ENCODE measurements at regions not wholly inside any gene's neighbourhood (a gene's known extent, or its start where the extent isn't known, plus 50 kb on each side); places are given as distances from the start of the nearest gene placed in this dataset.

- ATAC-seq (no peak), DNase-seq (ENCODE audit: extremely low read depth in 1 of 4, low spot score in 3 of 4) (no peak), FAIRE-seq (no peak)
- no peak overlapping the region for H3K4me2 ChIP-seq (ENCODE audit: insufficient read depth, low read length)
- no peaks in the 10 kb centered on the region for H3K79me2 ChIP-seq (ENCODE audit: control insufficient read depth, insufficient read depth, low read length)
- BruUV-seq (replicated peaks) = no TSS peak
- H3K27me3 ChIP-seq (ENCODE audit: control insufficient read depth in 2 of 2, insufficient read depth in 2 of 2, low read length in 2 of 2) = no peaks in the 10 kb centered on the region
- TF ChIP-seq ZNF133 (CRISPR knock-in tag; IDR thresholded peaks at IDR 0.05) = no peak
- TF ChIP-seq GATAD2A (IDR thresholded peaks at IDR 0.05) = no peak
- TF ChIP-seq, protein P1, sequence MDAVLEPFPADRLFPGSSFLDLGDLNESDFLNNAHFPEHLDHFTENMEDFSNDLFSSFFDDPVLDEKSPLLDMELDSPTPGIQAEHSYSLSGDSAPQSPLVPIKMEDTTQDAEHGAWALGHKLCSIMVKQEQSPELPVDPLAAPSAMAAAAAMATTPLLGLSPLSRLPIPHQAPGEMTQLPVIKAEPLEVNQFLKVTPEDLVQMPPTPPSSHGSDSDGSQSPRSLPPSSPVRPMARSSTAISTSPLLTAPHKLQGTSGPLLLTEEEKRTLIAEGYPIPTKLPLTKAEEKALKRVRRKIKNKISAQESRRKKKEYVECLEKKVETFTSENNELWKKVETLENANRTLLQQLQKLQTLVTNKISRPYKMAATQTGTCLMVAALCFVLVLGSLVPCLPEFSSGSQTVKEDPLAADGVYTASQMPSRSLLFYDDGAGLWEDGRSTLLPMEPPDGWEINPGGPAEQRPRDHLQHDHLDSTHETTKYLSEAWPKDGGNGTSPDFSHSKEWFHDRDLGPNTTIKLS (IDR thresholded peaks at IDR 0.05; ENCODE audit: borderline replicate concordance, low read depth) = no peak
- TF ChIP-seq NCOA6 (IDR thresholded peaks at IDR 0.05) = no peak
- TF ChIP-seq ZFP30 (CRISPR knock-in tag; IDR thresholded peaks at IDR 0.05; ENCODE audit: borderline replicate concordance) = no peak
- no peak for TF ChIP-seq TCF15 (CRISPR knock-in tag; IDR thresholded peaks at IDR 0.05)
- no peak for TF ChIP-seq DPF2 (IDR thresholded peaks at IDR 0.05)
- TF ChIP-seq ZNF347 (CRISPR knock-in tag; IDR thresholded peaks at IDR 0.05; ENCODE audit: low read depth) = no peak
- no peak for TF ChIP-seq SMARCE1 (IDR thresholded peaks at IDR 0.05)
- H3K9me1 ChIP-seq (ENCODE audit: control insufficient read depth, insufficient read depth, low read length) = no peaks in the 10 kb centered on the region
- no peak overlapping the region for H3K9ac ChIP-seq (ENCODE audit: insufficient read depth in 1 of 2, low read depth in 2 of 2, low read length in 2 of 2)
- H3K36me3 ChIP-seq (ENCODE audit: control insufficient read depth, insufficient read depth, low read length) = no peaks in the 10 kb centered on the region
- H3K4me1 ChIP-seq (replicated peaks in 1 of 2; ENCODE audit: control insufficient read depth in 2 of 2, insufficient read depth in 2 of 2, low read length in 2 of 2) = no peaks in the 10 kb centered on the region
- H4K20me1 ChIP-seq (replicated peaks; ENCODE audit: control insufficient read depth, insufficient read depth, low read length) = no peaks in the 10 kb centered on the region
- H2AFZ ChIP-seq (ENCODE audit: low read depth, low read length) = no peak overlapping the region
- CTCF ChIA-PET (ENCODE audit: low intra/inter-chr PET ratio) = no interaction called here
- 14% methylated on average over 4 of the region's 4 CpGs for WGBS (ENCODE audit: insufficient coverage, low coverage, missing lambda C conversion rate)
- H3K4me3 ChIP-seq = no peak overlapping the region
- intact Hi-C loops (cut with micrococcal nuclease) (no loop called here), in situ Hi-C loops (cut with MboI) (no loop called here)
- no peak overlapping the region for H3K27ac ChIP-seq (ENCODE audit: extremely low read depth, low read depth, low read length)
- POLR2A ChIA-PET = no interaction called here
- no peaks in the 10 kb centered on the region for H3K9me3 ChIP-seq (replicated peaks; ENCODE audit: control insufficient read depth, insufficient read depth, low read depth, low read length)
Observed at GRCh38 chr4:110793381-110793801, 170.5 kb upstream of the PITX2 start.
